ENCODE measurements at regions not wholly inside any gene's neighbourhood (a gene's known extent, or its start where the extent isn't known, plus 50 kb on each side); places are given as distances from the start of the nearest gene placed in this dataset.
"Not testable (repeated sequence)": the region's sequence is repeated elsewhere in the genome, so short reads cannot be mapped to it uniquely, and the experiment has no call there.

DNA sequence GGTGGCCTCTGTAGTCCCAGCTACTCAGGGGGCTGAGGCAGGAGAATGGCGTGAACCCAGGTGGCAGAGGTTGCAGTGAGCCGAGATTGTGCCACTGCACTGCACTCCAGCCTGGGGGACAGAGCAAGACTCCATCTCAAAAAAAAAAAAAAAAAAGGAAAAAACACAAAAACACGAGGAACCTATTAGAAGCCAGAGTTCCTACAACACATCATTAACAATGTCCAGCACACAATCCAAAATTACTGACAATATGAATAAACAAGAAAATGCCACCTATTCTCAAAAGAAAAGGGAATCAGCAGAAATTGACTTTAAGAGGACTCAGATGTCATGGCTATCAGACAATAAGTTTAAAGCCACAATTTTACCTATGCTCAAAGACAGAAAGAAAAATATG, 57.3 kb upstream of the HS3ST3A1 start:
- ATAC-seq (ENCODE audit: poor library complexity); intact Hi-C loops (cut with DNase I): not testable (repeated sequence)

DNA sequence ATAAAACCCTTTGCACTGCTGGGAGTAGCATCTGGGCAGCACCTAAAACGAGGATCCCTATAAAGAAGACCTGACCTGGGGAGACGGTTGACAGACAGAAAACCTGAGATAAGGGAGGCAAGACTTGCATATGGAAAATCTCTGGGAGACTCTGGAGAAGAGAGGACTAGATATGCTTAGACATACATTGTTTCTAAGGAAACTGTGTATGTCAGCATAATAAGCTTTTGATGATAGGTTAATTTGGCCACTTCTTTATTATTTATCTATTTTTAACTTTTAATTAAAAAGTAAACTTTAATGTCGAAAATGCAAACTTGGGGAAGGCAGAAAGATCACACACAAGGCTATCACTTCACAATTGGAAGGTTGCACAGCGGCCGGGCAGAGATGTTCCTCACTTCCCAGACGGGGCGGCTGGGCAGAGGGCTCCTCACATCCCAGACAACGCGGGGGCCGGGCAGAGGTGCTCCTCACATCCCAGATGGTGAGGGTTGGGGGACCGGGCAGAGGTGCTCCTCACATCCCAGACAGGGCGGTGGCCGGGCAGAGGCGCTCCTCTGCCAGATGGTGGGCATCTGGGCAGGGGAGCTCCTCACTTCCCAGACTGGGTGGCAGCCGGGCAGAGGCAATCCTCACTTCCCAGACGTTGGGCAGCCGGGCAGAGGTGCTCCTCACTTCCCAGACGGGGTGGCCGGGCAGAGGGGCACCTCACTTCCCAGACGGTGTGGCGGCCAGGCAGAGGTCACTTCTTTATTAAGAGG, 64.3 kb upstream of the HS3ST3A1 start:
- DNase-seq (no peak), ATAC-seq (ENCODE audit: poor library complexity) (no peak)
- intact Hi-C loops (cut with DNase I), result no loop called here

More for the DNA sequence above, 57.3 kb upstream of the HS3ST3A1 start:
- DNase-seq, result not testable (repeated sequence)

DNA sequence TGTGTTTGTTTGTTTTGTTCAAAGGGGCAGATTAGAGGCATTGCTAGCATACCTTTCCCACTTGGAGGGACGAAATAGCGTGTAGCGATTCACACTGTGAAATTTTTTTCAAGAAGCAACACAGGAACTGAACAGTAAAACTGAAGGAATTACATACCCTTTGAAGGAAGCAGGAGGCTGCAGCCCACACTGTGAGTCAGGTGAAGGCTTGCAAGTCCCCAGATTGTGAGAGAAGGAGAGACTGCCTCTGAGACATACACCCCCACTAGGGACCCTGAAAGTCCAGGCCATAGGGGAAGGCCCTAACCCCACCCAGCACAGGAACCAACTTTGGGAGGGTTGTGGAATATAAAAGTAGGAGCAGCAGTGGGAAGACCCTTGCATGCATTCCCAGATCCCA, 69.6 kb upstream of the HS3ST3A1 start:
- intact Hi-C loops (cut with DNase I), result no loop called here
- ATAC-seq (ENCODE audit: poor library complexity), result no peak
- no peak for DNase-seq

- intact Hi-C loops (cut with DNase I), result no loop called here
- DNase-seq (no peak), ATAC-seq (ENCODE audit: poor library complexity) (no peak)
Observed at GRCh38 chr17:13671771-13672170, 70.0 kb upstream of the HS3ST3A1 start.

- intact Hi-C loops (cut with DNase I), result no loop called here
- ATAC-seq (ENCODE audit: poor library complexity), result no peak
- no peak for DNase-seq
Observed at GRCh38 chr17:13678361-13678760, 76.6 kb upstream of the HS3ST3A1 start.

GRCh38 chr17:13678841-13679240, 77.1 kb upstream of the HS3ST3A1 start:
- ATAC-seq (ENCODE audit: poor library complexity), result no peak

DNA sequence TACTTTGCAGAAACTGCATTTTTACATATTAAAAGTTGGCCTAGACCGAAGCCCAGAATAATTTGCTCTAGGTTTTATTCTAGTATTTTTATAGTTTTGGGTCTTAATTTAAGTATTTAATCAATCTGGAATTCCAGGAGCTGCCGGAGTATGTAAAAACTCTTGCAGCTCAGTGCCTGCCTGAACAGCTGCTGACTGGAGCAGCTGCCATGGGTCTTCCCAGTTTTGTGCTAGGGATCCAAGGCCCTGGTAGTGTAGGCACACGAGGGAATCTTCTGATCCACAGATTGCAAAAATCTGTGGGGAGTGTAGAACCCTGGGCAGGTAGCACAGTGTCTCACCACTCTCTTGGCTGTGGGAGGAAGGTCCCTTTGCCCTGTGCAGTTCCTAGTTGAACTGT, 87.0 kb upstream of the HS3ST3A1 start:
- DNase-seq (no peak), ATAC-seq (ENCODE audit: poor library complexity) (no peak)
- intact Hi-C loops (cut with DNase I), result no loop called here

More at GRCh38 chr17:13678841-13679240, 77.1 kb upstream of the HS3ST3A1 start:
- intact Hi-C loops (cut with DNase I), result no loop called here
- DNase-seq, result no peak

GRCh38 chr17:13690806-13691205, 89.1 kb upstream of the HS3ST3A1 start:
- intact Hi-C loops (cut with DNase I), result no loop called here
- ATAC-seq (ENCODE audit: poor library complexity), result no peak
- no peak for DNase-seq

GRCh38 chr17:13694934-13695333, 93.2 kb upstream of the HS3ST3A1 start:
- no peak for ATAC-seq (ENCODE audit: poor library complexity)

GRCh38 chr17:13698832-13699231, 97.1 kb upstream of the HS3ST3A1 start:
- no peak for ATAC-seq (ENCODE audit: poor library complexity)
- intact Hi-C loops (cut with DNase I), result no loop called here
- DNase-seq, result no peak

More at GRCh38 chr17:13694934-13695333, 93.2 kb upstream of the HS3ST3A1 start:
- intact Hi-C loops (cut with DNase I), result no loop called here
- no peak for DNase-seq

DNA sequence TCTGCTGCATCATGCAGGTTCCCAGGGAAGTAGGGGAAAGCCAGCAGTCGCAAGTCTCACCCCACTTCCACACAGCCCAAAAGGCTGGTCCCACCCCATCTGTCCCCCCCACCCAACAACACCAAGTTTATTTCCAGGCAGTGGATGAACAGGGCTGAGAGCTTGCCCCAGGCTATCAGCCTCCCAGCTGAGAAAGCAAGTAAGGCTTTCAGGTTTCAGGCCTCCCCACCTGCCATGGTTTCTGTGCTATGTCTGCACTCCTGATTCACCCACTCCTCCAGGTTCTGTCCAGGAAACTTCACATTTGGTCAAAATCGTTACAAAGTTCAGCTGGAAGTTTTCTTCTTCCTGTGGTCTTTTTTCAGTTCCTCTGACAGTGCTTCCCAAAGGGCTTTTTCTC, 97.5 kb upstream of the HS3ST3A1 start:
- intact Hi-C loops (cut with DNase I), result no loop called here
- no peak for DNase-seq
- no peak for ATAC-seq (ENCODE audit: poor library complexity)

DNA sequence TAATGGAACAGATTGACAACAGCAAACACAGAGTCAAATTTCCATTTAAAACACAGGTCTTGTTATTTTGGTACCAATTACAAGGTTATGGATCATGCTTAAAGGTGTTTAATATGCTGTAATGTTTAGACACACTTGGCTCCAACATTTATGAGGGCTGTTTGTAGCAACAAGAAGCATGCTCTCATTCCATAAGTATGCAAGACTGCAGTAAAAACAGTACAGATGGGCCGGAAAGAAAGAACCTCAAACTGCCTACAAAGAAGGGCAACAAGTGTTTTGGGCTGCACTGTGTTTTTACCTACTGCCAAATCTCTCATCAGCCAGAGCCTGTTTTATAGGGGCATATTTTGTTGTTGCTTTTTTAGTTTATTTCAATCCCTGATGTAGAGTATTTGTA, 100.5 kb upstream of the HS3ST3A1 start:
- DNase-seq (no peak), ATAC-seq (ENCODE audit: poor library complexity) (no peak)
- intact Hi-C loops (cut with DNase I), result no loop called here

DNA sequence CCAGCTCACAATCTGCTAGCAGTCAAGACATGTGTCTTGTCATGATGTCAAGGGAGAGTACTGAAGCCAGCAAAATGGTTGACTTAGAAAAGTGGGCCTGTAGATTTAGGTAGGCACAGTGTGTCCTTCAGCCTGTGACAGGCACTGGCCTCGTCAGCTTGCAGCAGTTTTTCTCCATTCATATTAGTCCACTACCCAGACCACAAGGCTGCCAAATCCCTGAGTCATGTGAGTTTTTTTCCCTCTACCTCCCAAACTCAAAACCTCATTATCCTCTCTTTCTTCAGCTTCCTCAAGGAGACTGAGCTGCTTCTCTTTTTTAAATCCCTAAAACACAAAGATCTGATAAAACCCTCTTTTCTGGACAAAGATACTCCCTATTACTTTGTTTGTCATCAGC, 102.6 kb upstream of the HS3ST3A1 start:
- no peak for ATAC-seq (ENCODE audit: poor library complexity)
- intact Hi-C loops (cut with DNase I), result no loop called here
- no peak for DNase-seq

- ATAC-seq (ENCODE audit: poor library complexity) (no peak), DNase-seq (no peak)
- intact Hi-C loops (cut with DNase I), result no loop called here
Observed at GRCh38 chr17:13705221-13705620, 103.5 kb upstream of the HS3ST3A1 start.

DNA sequence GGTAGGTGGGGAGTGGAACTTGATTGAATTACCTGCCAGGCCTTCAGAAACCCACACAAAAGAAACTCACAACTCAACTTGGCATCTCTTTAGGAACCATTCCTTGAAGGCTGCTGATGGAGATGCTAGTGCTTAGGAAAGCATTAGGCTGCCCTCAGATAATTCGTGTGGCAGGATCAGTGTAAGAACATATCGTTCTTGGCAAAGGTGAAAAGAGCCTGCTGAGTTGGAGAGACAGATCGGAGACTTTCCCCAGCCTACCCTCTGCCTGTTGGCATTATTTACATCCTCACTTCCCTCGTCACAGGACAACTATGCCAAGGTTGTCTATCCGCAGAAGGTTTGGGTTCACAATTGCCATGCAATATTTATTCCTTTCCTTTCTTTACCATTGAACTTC, 120.0 kb upstream of the HS3ST3A1 start:
- DNase-seq (no peak), ATAC-seq (ENCODE audit: poor library complexity) (peak; percentile 69)
- intact Hi-C loops (cut with DNase I), result no loop called here

DNA sequence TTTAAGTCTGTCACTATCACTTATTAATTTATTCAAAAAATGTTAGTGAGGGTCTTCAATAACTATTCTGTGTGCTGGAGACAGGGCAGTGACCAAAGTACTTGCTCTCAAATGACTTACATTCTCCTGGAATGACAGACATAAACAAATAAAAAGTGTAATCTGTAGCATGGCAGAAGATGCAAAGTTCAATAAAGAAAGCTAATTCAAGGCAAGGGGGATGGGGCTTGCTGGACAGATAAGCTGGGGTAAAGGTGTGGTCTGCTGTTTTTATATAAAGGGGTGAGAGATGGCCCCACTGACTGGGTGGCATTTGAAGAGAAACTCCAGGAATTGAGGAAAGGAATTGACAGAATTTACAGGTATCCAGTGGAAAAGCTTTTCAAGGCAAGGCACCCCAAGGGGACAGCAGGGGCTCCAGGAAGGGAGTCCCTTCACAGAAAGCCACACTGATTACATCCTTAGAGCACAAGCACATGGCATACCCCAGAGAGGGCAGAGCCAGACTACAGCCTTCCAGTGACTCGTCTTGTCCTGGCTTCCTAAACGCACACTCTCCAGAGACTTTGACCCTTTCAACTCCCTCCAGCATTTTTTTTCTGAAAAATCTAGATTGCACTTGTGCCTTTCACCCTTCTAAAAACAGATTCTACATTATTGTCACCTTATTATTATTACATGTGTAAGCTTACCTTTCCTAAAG, 123.7 kb upstream of the HS3ST3A1 start:
- ATAC-seq (ENCODE audit: poor library complexity) (no peak), DNase-seq (no peak)
- intact Hi-C loops (cut with DNase I), result no loop called here

- intact Hi-C loops (cut with DNase I), result no loop called here
- no peak for DNase-seq
- ATAC-seq (ENCODE audit: poor library complexity), result no peak
Observed at GRCh38 chr17:13727441-13728171, 125.9 kb upstream of the HS3ST3A1 start.

- ATAC-seq (ENCODE audit: poor library complexity), result no peak
- intact Hi-C loops (cut with DNase I), result no loop called here
- DNase-seq, result no peak
Observed at GRCh38 chr17:13728781-13729180, 127.1 kb upstream of the HS3ST3A1 start.

DNA sequence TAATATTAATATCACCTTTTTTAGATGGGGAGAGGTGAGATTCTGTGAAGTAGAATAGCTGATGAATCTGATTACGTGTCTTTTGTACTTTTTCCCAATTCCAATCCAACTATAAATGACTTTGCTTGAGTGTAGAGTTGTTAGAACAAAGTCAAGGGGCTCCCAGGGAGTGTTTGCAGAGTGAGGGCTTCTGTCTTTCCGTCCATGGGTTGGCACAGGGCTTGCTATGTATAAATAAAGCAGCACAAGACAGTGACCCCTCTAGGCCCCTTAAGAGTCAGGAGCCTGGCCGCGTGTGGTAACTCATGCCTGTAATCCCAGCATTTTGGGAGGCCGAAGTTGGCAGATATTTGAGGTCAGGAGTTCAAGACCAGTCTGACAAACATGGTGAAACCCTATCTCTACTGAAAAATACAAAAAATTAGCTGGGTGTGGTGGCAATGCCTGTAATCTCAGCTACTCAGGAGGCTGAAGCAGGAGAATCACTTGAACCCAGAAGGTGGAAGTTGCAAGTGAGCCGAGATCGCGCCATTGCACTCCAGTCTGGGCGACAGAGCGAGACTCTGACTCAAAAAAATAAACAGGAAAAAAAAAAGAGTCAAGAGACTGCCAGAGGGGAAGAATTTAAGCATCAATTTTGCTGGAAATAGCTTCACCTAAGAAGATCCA, 127.9 kb upstream of the HS3ST3A1 start:
- DNase-seq (no peak), ATAC-seq (ENCODE audit: poor library complexity) (no peak)
- intact Hi-C loops (cut with DNase I), result no loop called here
